K562 (cell line): ENCODE measurements at regions not wholly inside any gene's neighbourhood (a gene's known extent, or its start where the extent isn't known, plus 50 kb on each side); places are given as distances from the start of the nearest gene placed in this dataset.

Experiments
- ATAC-seq: fragments of 200-7000 bp; cut with Tn5 transposase; 3 replicates; pipeline ENCODE4 v1.9.1; 2020; ENCODE audit warnings: moderate library complexity
- BruUV-seq: library from RNA; stranded (reverse); fragments of 400-500 nt; replicated peaks from 2 replicates; lab custom pipeline; 2021; lab: Mats Ljungman, UMichigan
- CTCF ChIA-PET: fragments of 300-600 bp; formaldehyde crosslinking; extraction: SDS; loops from one replicate; lab custom pipeline; 2021; ENCODE audit warnings: low intra/inter-chr PET ratio; lab: Yijun Ruan, JAX
- POLR2A ChIA-PET: fragments of 300-600, 350-650 bp; sonication (Branson Sonifier 250); formaldehyde crosslinking; extraction: SDS; loops from one replicate; lab custom pipeline; 2021; ENCODE audit warnings: antibody characterized with exemption, inconsistent platforms; lab: Yijun Ruan, JAX
- DNase-seq, 4 experiments: peaks; one replicate each; pipeline versions ENCODE4 v3.0.0 to v3.0.0-alpha.2; 2011 to 2018; ENCODE audit warnings: low spot score in 3 of 4, mixed read lengths in 3 of 4; ENCODE audit errors: extremely low read depth in 1 of 4
- FAIRE-seq: peaks from 2 replicates; lab custom pipeline; 2011; peaks lifted over from hg19 to GRCh38; lab: Jason Lieb, UNC
- H2AFZ ChIP-seq: 2 replicates; pipeline ENCODE4 v1.6.0; 2011; ENCODE audit warnings: low read depth, low read length, control low read depth, inconsistent platforms
- H3K27ac ChIP-seq: fragments of 200-600 bp; 3 replicates; pipeline ENCODE4 v1.8.0; 2011; ENCODE audit warnings: low read depth, mild to moderate bottlenecking, control low read depth, inconsistent platforms, low read length, moderate library complexity, mixed read lengths; ENCODE audit errors: extremely low read depth
- H3K27me3 ChIP-seq, 2 experiments: fragments of 300-600 bp in 1 of 2; 2 replicates in 1 of 2; 3 replicates in 1 of 2; pipeline versions ENCODE4 v1.6.0 to v1.8.0; 2011; ENCODE audit warnings: inconsistent platforms in 2 of 2, low read length in 2 of 2, mild to moderate bottlenecking in 1 of 2, mixed read lengths in 1 of 2, moderate library complexity in 1 of 2; ENCODE audit not compliant: control insufficient read depth in 2 of 2, insufficient read depth in 2 of 2
- H3K36me3 ChIP-seq: fragments of 300-600 bp; 3 replicates; pipeline ENCODE4 v1.8.0; 2011; ENCODE audit warnings: mild to moderate bottlenecking, low read length, inconsistent platforms; ENCODE audit not compliant: control insufficient read depth, insufficient read depth
- H3K4me1 ChIP-seq, 2 experiments: fragments of 200-600 bp in 1 of 2; replicated peaks in 1 of 2; 2 replicates in 1 of 2; 3 replicates in 1 of 2; pipeline versions ENCODE4 v1.5.1 to v1.8.0; 2011; ENCODE audit warnings: inconsistent platforms in 2 of 2, low read length in 2 of 2, mild to moderate bottlenecking in 1 of 2, mixed read lengths in 1 of 2, moderate library complexity in 1 of 2; ENCODE audit not compliant: control insufficient read depth in 2 of 2, insufficient read depth in 2 of 2
- H3K4me2 ChIP-seq: 2 replicates; pipeline ENCODE4 v1.6.1; 2011; ENCODE audit warnings: low read length, control low read depth, inconsistent platforms, mixed read lengths; ENCODE audit not compliant: insufficient read depth
- H3K4me3 ChIP-seq: fragments of 200-600 bp; sonication (generic), shearing (Covaris generic); 2 replicates; pipeline ENCODE4 v1.5.1; 2016; ENCODE audit warnings: control low read depth, inconsistent platforms
- H3K79me2 ChIP-seq: fragments of 200-600 bp; 3 replicates; pipeline ENCODE4 v1.8.0; 2011; ENCODE audit warnings: low read length, inconsistent platforms; ENCODE audit not compliant: control insufficient read depth, insufficient read depth
- H3K9ac ChIP-seq, 2 experiments: 2 replicates each; pipeline versions ENCODE4 v1.6.0 to v1.6.1; 2011; ENCODE audit warnings: low read depth in 2 of 2, low read length in 2 of 2, control low read depth in 1 of 2, inconsistent platforms in 1 of 2, mild to moderate bottlenecking in 1 of 2, mixed read lengths in 1 of 2; ENCODE audit not compliant: insufficient read depth in 1 of 2
- H3K9me1 ChIP-seq: one replicate; pipeline ENCODE4 v1.6.0; 2011; ENCODE audit warnings: inconsistent platforms, mild to moderate bottlenecking, low read length, moderate library complexity; ENCODE audit not compliant: control insufficient read depth, insufficient read depth
- H3K9me3 ChIP-seq: replicated peaks from 2 replicates; pipeline ENCODE4 v1.5.1; 2011; ENCODE audit warnings: low read depth, low read length, inconsistent platforms; ENCODE audit not compliant: control insufficient read depth, insufficient read depth
- H4K20me1 ChIP-seq: replicated peaks from 2 replicates; pipeline ENCODE4 v1.6.1; 2011; ENCODE audit warnings: low read length, inconsistent platforms, mixed read lengths; ENCODE audit not compliant: control insufficient read depth, insufficient read depth
- BCL6 ChIP-seq: fragments of 250-450 bp; sonication (Bioruptor Pico); IDR thresholded peaks from 2 replicates; pipeline ENCODE4 v1.4.0; 2020
- L3MBTL2 ChIP-seq: fragments of 450-650 bp; IDR thresholded peaks from 2 replicates; pipeline ENCODE4 v1.6.1; 2016; ENCODE audit warnings: mild to moderate bottlenecking, moderate library complexity
- SUPT5H ChIP-seq: fragments of 450-650 bp; IDR thresholded peaks from 2 replicates; pipeline ENCODE4 v1.6.1; 2016
- TFAP4 ChIP-seq: sonication (generic); formaldehyde crosslinking; IDR thresholded peaks from 2 replicates; pipeline ENCODE4 v1.8.0; 2022; ENCODE audit warnings: missing genetic modification reagents, mild to moderate bottlenecking, moderate library complexity, borderline replicate concordance
- ZNF124 ChIP-seq: sonication (generic); formaldehyde crosslinking; IDR thresholded peaks from 2 replicates; pipeline ENCODE4 v1.8.1; 2022; ENCODE audit warnings: missing genetic modification reagents
- WGBS: fragments of 100-300 bp; shearing (Covaris generic); methylation state at CpG from one replicate; pipeline ENCODE4 v1.1.6; 2016; ENCODE audit warnings: low coverage, mixed read lengths; ENCODE audit not compliant: insufficient coverage; ENCODE audit errors: missing lambda C conversion rate; 5-methylcytosine and 5-hydroxymethylcytosine counted together
- in situ Hi-C: fragments of 300-500 bp; cut with MboI; formaldehyde crosslinking; loops from 4 replicates; pipeline ENCODE4 v1.15.0; 2018; ENCODE audit warnings: inconsistent platforms, mixed read lengths
- intact Hi-C: fragments of 100-400 bp; cut with micrococcal nuclease; formaldehyde crosslinking; loops from 2 replicates; pipeline ENCODE4 v1.14.2; 2022
- TF ChIP-seq, protein P1 (sequence below): sonication (generic); formaldehyde crosslinking; IDR thresholded peaks from 2 replicates; pipeline ENCODE4 v1.8.0; 2022; ENCODE audit warnings: mild to moderate bottlenecking, low read depth, missing genetic modification reagents

- BruUV-seq: no TSS peak
- in situ Hi-C loops (no loop called here), intact Hi-C loops (no loop called here)
- ChIA-PET POLR2A (no interaction called here), CTCF (no interaction called here)
- no peak for DNase-seq
- no peak for FAIRE-seq
- Histone ChIP-seq H3K4me1 (no peaks in the 10 kb centered on the region), H3K79me2 (no peaks in the 10 kb centered on the region), H3K36me3 (no peaks in the 10 kb centered on the region), H3K9ac (no peak overlapping the region), H3K9me1 (no peaks in the 10 kb centered on the region), H3K27ac (no peak overlapping the region), H2AFZ (no peak overlapping the region), H3K4me3 (no peak overlapping the region), H3K4me2 (no peak overlapping the region), H3K27me3 (no peaks in the 10 kb centered on the region), H4K20me1 (no peaks in the 10 kb centered on the region), H3K9me3 (no peaks in the 10 kb centered on the region)
- no peak for TF ChIP-seq L3MBTL2
- TF ChIP-seq TFAP4 (CRISPR knock-in tag): no peak
- no peak for TF ChIP-seq BCL6
- TF ChIP-seq SUPT5H: no peak
- no peak for TF ChIP-seq ZNF124 (CRISPR knock-in tag)
- TF ChIP-seq, protein P1, sequence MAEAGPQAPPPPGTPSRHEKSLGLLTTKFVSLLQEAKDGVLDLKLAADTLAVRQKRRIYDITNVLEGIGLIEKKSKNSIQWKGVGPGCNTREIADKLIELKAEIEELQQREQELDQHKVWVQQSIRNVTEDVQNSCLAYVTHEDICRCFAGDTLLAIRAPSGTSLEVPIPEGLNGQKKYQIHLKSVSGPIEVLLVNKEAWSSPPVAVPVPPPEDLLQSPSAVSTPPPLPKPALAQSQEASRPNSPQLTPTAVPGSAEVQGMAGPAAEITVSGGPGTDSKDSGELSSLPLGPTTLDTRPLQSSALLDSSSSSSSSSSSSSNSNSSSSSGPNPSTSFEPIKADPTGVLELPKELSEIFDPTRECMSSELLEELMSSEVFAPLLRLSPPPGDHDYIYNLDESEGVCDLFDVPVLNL (CRISPR knock-in tag): no peak
- WGBS: 0% methylated on average over 7 of the region's 7 CpGs
- no peak for ATAC-seq
These were observed 1026.9 kb downstream of the BCL11B start for GRCh38 chr14:98244966-98245569.
